ENCODE measurements at regions not wholly inside any gene's neighbourhood (a gene's known extent, or its start where the extent isn't known, plus 50 kb on each side); places are given as distances from the start of the nearest gene placed in this dataset.

- H3K4me3 Mint-ChIP-seq, result no peak overlapping the region
- no peak overlapping the region for H3K27ac Mint-ChIP-seq
- Histone ChIP-seq H3K9me3 (ENCODE audit: control insufficient read depth in 1 of 2, insufficient read depth in 1 of 2, low read length in 2 of 2) (peaks cover 0 to 6% of the 10 kb centered on the region in 2 experiments), H3K27ac (ENCODE audit: low read depth in 1 of 2, low read length in 2 of 2) (no peak overlapping the region), H3K4me1 (ENCODE audit: insufficient read depth, low read length) (no peaks in the 10 kb centered on the region), H3K4me3 (ENCODE audit: low read length) (no peak overlapping the region), H3K27me3 (ENCODE audit: control insufficient read depth in 1 of 2, insufficient read depth in 2 of 2, low read length in 2 of 2) (no peaks in the 10 kb centered on the region), H3K36me3 (ENCODE audit: insufficient read depth, low read length) (no peaks in the 10 kb centered on the region)
- CTCF ChIA-PET, result no interaction called here
- no peak for DNase-seq
- no peak for ATAC-seq (ENCODE audit: poor library complexity)
- no peaks in the 10 kb centered on the region for H3K36me3 Mint-ChIP-seq (ENCODE audit: low read depth)
- intact Hi-C loops (cut with DNase I, micrococcal nuclease), result no loop called here
- H3K4me1 Mint-ChIP-seq (ENCODE audit: low read depth), result no peaks in the 10 kb centered on the region
- POLR2A ChIA-PET, result no interaction called here
- TF ChIP-seq CTCF (IDR thresholded peaks at IDR 0.05), result no peak
- no peaks in the 10 kb centered on the region for H3K27me3 Mint-ChIP-seq
- H3K9me3 Mint-ChIP-seq, result peaks cover 5% of the 10 kb centered on the region
These were observed 436.7 kb upstream of the JAG1 start for GRCh38 chr20:11110535-11110934.

DNA sequence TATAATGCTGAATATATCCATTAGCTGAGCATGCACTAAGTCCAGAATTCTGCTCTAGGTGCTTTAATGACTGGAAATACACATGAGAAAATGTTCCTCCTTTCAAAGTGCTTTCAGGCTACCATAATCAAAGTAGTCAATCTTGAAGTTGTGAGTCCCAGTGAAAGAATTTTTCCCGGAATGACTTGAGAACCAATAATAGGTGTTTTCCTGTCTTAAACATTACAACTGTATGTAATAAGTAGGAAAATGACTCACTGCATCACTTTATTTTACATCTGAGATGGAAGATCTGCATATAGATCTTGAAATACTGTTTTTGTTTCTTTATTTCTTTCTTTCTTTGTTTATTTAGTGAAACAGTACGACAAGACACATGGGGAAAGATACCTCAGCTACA, 437.4 kb upstream of the JAG1 start:
- Histone ChIP-seq H3K36me3 (ENCODE audit: insufficient read depth, low read length) (no peaks in the 10 kb centered on the region), H3K9me3 (ENCODE audit: control insufficient read depth in 1 of 2, insufficient read depth in 1 of 2, low read length in 2 of 2) (peaks cover 0 to 6% of the 10 kb centered on the region in 2 experiments), H3K27ac (ENCODE audit: low read depth in 1 of 2, low read length in 2 of 2) (no peak overlapping the region), H3K4me3 (ENCODE audit: low read length) (no peak overlapping the region), H3K27me3 (ENCODE audit: control insufficient read depth in 1 of 2, insufficient read depth in 2 of 2, low read length in 2 of 2) (no peaks in the 10 kb centered on the region), H3K4me1 (ENCODE audit: insufficient read depth, low read length) (no peaks in the 10 kb centered on the region)
- Mint-ChIP-seq H3K4me3 (no peak overlapping the region), H3K27me3 (no peaks in the 10 kb centered on the region), H3K27ac (no peak overlapping the region), H3K4me1 (ENCODE audit: low read depth) (no peaks in the 10 kb centered on the region), H3K36me3 (ENCODE audit: low read depth) (no peaks in the 10 kb centered on the region), H3K9me3 (peaks cover 5% of the 10 kb centered on the region)
- DNase-seq (no peak), ATAC-seq (ENCODE audit: poor library complexity) (no peak)
- no peak for TF ChIP-seq CTCF (IDR thresholded peaks at IDR 0.05)
- ChIA-PET CTCF (no interaction called here), POLR2A (no interaction called here)
- intact Hi-C loops (cut with DNase I, micrococcal nuclease), result no loop called here

DNA sequence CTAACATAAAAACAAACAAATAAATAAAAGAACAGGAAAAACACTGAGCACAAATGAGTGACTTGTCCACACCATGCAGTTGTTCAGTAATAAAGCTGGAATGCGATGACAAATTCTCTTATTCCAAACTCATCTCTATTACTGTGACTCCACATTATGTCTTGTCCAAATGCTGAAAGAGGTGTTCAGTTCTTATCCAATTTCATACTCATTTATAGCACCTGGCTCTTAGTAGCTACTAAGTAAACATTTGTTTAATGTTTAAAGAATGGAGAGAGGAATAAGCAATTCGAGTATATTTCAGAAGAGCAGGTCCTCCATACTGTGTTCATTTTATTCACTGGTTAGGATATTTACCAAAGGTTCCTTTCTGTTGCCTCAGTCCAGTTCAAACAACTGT, 439.0 kb upstream of the JAG1 start:
- Mint-ChIP-seq H3K4me3 (no peak overlapping the region), H3K27me3 (no peaks in the 10 kb centered on the region), H3K27ac (no peak overlapping the region), H3K4me1 (ENCODE audit: low read depth) (no peaks in the 10 kb centered on the region), H3K36me3 (ENCODE audit: low read depth) (no peaks in the 10 kb centered on the region), H3K9me3 (peaks cover 5% of the 10 kb centered on the region)
- Histone ChIP-seq H3K4me1 (ENCODE audit: insufficient read depth, low read length) (no peaks in the 10 kb centered on the region), H3K9me3 (ENCODE audit: control insufficient read depth in 1 of 2, insufficient read depth in 1 of 2, low read length in 2 of 2) (peaks cover 0 to 6% of the 10 kb centered on the region in 2 experiments), H3K27me3 (ENCODE audit: control insufficient read depth in 1 of 2, insufficient read depth in 2 of 2, low read length in 2 of 2) (no peaks in the 10 kb centered on the region), H3K36me3 (ENCODE audit: insufficient read depth, low read length) (no peaks in the 10 kb centered on the region), H3K27ac (ENCODE audit: low read depth in 1 of 2, low read length in 2 of 2) (no peak overlapping the region), H3K4me3 (ENCODE audit: low read length) (no peak overlapping the region)
- ATAC-seq (ENCODE audit: poor library complexity) (no peak), DNase-seq (no peak)
- ChIA-PET CTCF (no interaction called here), POLR2A (no interaction called here)
- TF ChIP-seq CTCF (IDR thresholded peaks at IDR 0.05), result no peak
- intact Hi-C loops (cut with DNase I, micrococcal nuclease), result no loop called here

All from CD4-positive, alpha-beta T cell (primary cell).